Body of pancreas (tissue), 4 donors: ENCODE measurements at regions not wholly inside any gene's neighbourhood (a gene's known extent, or its start where the extent isn't known, plus 50 kb on each side); places are given as distances from the start of the nearest gene placed in this dataset.

Experiments used
- POLR2A ChIP-seq, 3 donors: fragments of 450-650 bp; IDR thresholded peaks; one replicate each; pipeline ENCODE4 v1.6.1; 2016; ENCODE audit warnings: antibody characterized with exemption in 3 of 3, mild to moderate bottlenecking in 2 of 3
- TF ChIP-seq, protein P1 (sequence below), 7 experiments: fragments of 450-650 bp in 4 of 7; fragments of 200-600 bp in 3 of 7; sonication (generic) in 3 of 7; IDR thresholded peaks; one replicate each; pipeline ENCODE4 v1.5.1; 2016 to 2019; ENCODE audit warnings: antibody characterized with exemption in 7 of 7

DNA sequence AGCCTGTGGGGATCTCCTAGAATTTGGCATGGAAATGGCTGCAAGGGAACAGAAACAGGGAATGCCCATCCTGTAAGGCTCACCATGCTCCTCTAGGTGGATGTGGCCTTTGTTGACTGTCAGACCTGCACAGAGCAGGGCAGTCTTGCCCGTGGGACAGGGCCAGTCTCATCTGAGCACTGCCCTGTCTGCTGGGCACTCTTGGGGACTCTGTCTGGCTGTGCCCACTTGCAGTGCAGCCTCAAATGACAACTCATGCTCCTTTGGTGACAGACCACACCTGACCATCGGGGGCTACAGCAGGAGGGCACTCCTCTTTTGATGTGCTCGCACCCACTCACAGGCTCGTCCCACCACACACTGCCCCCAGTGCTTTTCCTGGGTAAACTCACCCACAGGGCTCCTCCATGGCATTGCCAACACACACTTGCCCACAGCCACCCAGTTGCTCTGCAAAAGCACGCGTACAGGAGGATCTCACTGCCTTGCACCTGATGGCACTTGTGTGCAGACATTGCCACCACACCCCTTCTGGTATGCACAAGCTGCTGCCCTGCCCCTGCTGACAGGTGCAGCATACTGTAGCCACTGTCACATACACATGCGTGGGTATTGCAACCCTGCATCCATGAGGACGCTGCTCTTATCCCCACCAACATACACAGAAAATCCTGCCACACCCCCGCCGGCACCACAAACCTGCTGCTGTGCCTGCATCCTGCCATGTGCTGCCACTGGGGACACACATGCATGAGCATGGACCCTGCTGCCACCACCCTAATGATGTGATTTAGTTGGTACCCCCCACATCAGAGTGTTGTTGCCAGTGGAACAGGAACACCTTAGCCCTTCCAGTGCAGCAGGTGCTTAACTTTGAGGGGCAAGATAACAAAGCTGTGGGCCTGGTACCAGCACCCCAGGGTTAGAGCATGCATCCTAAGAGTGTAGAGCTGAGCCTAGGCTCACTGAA is 100.1 kb upstream of the ARHGEF9 start:
- TF ChIP-seq, protein P1, sequence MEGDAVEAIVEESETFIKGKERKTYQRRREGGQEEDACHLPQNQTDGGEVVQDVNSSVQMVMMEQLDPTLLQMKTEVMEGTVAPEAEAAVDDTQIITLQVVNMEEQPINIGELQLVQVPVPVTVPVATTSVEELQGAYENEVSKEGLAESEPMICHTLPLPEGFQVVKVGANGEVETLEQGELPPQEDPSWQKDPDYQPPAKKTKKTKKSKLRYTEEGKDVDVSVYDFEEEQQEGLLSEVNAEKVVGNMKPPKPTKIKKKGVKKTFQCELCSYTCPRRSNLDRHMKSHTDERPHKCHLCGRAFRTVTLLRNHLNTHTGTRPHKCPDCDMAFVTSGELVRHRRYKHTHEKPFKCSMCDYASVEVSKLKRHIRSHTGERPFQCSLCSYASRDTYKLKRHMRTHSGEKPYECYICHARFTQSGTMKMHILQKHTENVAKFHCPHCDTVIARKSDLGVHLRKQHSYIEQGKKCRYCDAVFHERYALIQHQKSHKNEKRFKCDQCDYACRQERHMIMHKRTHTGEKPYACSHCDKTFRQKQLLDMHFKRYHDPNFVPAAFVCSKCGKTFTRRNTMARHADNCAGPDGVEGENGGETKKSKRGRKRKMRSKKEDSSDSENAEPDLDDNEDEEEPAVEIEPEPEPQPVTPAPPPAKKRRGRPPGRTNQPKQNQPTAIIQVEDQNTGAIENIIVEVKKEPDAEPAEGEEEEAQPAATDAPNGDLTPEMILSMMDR (IDR thresholded peaks at IDR 0.05), result no peak
- no peak for TF ChIP-seq POLR2A (IDR thresholded peaks at IDR 0.05)
